H9 (cell line): ENCODE measurements at regions not wholly inside any gene's neighbourhood (a gene's known extent, or its start where the extent isn't known, plus 50 kb on each side); places are given as distances from the start of the nearest gene placed in this dataset.

Experiments
- DNase-seq: peaks from one replicate; pipeline ENCODE4 v3.0.0-alpha.2; 2017
- H2AFZ ChIP-seq: one replicate; pipeline ENCODE4 v1.6.1; 2013; ENCODE audit warnings: mild to moderate bottlenecking, low read length, control low read depth, moderate library complexity
- H2AK5ac ChIP-seq: 2 replicates; pipeline ENCODE4 v1.6.1; 2013; ENCODE audit warnings: low read length, control low read depth, mixed read lengths; ENCODE audit not compliant: insufficient read length
- H2BK120ac ChIP-seq: one replicate; pipeline ENCODE4 v1.6.1; 2013; ENCODE audit warnings: low read depth, mild to moderate bottlenecking, low read length, control low read depth, inconsistent platforms; ENCODE audit not compliant: poor library complexity, severe bottlenecking
- H2BK12ac ChIP-seq: 2 replicates; pipeline ENCODE4 v1.6.1; 2013; ENCODE audit warnings: low read length, control low read depth, mixed read lengths, low read depth; ENCODE audit not compliant: insufficient read length
- H2BK15ac ChIP-seq: 2 replicates; pipeline ENCODE4 v1.6.1; 2013; ENCODE audit warnings: low read depth, low read length, control low read depth
- H2BK20ac ChIP-seq: one replicate; pipeline ENCODE4 v1.6.1; 2013; ENCODE audit warnings: low read depth, mild to moderate bottlenecking, low read length, control low read depth, inconsistent platforms; ENCODE audit not compliant: poor library complexity, severe bottlenecking
- H2BK5ac ChIP-seq: 2 replicates; pipeline ENCODE4 v1.6.1; 2013; ENCODE audit warnings: low read length, control low read depth, mixed read lengths; ENCODE audit not compliant: insufficient read length
- H3K14ac ChIP-seq: 2 replicates; pipeline ENCODE4 v1.6.1; 2013; ENCODE audit warnings: low read length, control low read depth; ENCODE audit not compliant: insufficient read depth
- H3K18ac ChIP-seq: 2 replicates; pipeline ENCODE4 v1.6.1; 2013; ENCODE audit warnings: low read depth, mild to moderate bottlenecking, mixed read lengths, low read length, control low read depth; ENCODE audit not compliant: insufficient read length
- H3K23ac ChIP-seq: 2 replicates; pipeline ENCODE4 v1.6.1; 2013; ENCODE audit warnings: low read length, control low read depth, mixed read lengths, low read depth; ENCODE audit not compliant: insufficient read length
- H3K23me2 ChIP-seq: 2 replicates; pipeline ENCODE4 v1.6.1; 2013; ENCODE audit warnings: low read depth, mild to moderate bottlenecking, mixed read lengths, low read length, control low read depth; ENCODE audit not compliant: insufficient read length, poor library complexity, severe bottlenecking
- H3K27ac ChIP-seq: 2 replicates; pipeline ENCODE4 v1.5.1; 2013; ENCODE audit warnings: low read length, control low read depth, mixed read lengths, low read depth; ENCODE audit not compliant: insufficient read length
- H3K27me3 ChIP-seq: 2 replicates; pipeline ENCODE4 v1.6.1; 2013; ENCODE audit warnings: low read length, control low read depth, inconsistent platforms; ENCODE audit not compliant: insufficient read depth
- H3K4ac ChIP-seq: 2 replicates; pipeline ENCODE4 v1.6.1; 2013; ENCODE audit warnings: low read depth, mild to moderate bottlenecking, control low read depth, inconsistent platforms, low read length, moderate library complexity
- H3K4me1 ChIP-seq: 2 replicates; pipeline ENCODE4 v1.6.1; 2013; ENCODE audit warnings: low read length, control low read depth, inconsistent platforms; ENCODE audit not compliant: insufficient read depth
- H3K4me2 ChIP-seq: 2 replicates; pipeline ENCODE4 v1.6.1; 2013; ENCODE audit warnings: low read length, control low read depth, mixed read lengths; ENCODE audit not compliant: insufficient read length, insufficient read depth
- H3K56ac ChIP-seq: 2 replicates; pipeline ENCODE4 v1.6.1; 2013; ENCODE audit warnings: low read depth, mild to moderate bottlenecking, mixed read lengths, low read length, control low read depth; ENCODE audit not compliant: insufficient read length
- H3K79me1 ChIP-seq: 2 replicates; pipeline ENCODE4 v1.6.1; 2013; ENCODE audit warnings: low read depth, mild to moderate bottlenecking, moderate library complexity, low read length, control low read depth, inconsistent platforms; ENCODE audit not compliant: insufficient read depth, poor library complexity, severe bottlenecking
- H3K79me2 ChIP-seq: 2 replicates; pipeline ENCODE4 v1.6.1; 2013; ENCODE audit warnings: low read length, control low read depth, inconsistent platforms; ENCODE audit not compliant: insufficient read depth
- H3K9ac ChIP-seq: 2 replicates; pipeline ENCODE4 v1.6.1; 2013; ENCODE audit warnings: low read length, control low read depth, mixed read lengths; ENCODE audit not compliant: insufficient read length; ENCODE audit errors: extremely low read depth
- H3K9me3 ChIP-seq: one replicate; pipeline ENCODE4 v1.6.1; 2013; ENCODE audit warnings: low read depth, low read length, inconsistent platforms; ENCODE audit not compliant: control insufficient read depth
- H3T11ph ChIP-seq: one replicate; pipeline ENCODE4 v1.6.1; 2013; ENCODE audit warnings: mild to moderate bottlenecking, low read length, control low read depth, inconsistent platforms
- H4K20me1 ChIP-seq: one replicate; pipeline ENCODE4 v1.6.1; 2013; ENCODE audit not compliant: control insufficient read depth, insufficient read length, insufficient read depth
- H4K5ac ChIP-seq: 2 replicates; pipeline ENCODE4 v1.6.1; 2013; ENCODE audit warnings: low read depth, mild to moderate bottlenecking, mixed read lengths, low read length, control low read depth; ENCODE audit not compliant: insufficient read length
- H4K8ac ChIP-seq: replicated peaks from 2 replicates; pipeline ENCODE4 v1.6.1; 2013; ENCODE audit warnings: low read length, control low read depth, mixed read lengths, low read depth; ENCODE audit not compliant: insufficient read length
- H4K91ac ChIP-seq: 2 replicates; pipeline ENCODE4 v1.6.1; 2013; ENCODE audit warnings: low read depth, mild to moderate bottlenecking, moderate library complexity, mixed read lengths, low read length, control low read depth; ENCODE audit not compliant: insufficient read length
- H3K27ac Mint-ChIP-seq, 3 experiments: 2 replicates in 2 of 3; 3 replicates in 1 of 3; pipeline ENCODE4 v1.8.0; 2020 to 2021; ENCODE audit warnings: mixed read lengths in 3 of 3, mild to moderate bottlenecking in 1 of 3, moderate library complexity in 1 of 3
- H3K27me3 Mint-ChIP-seq: 2 replicates; pipeline ENCODE4 v1.8.0; 2021; ENCODE audit warnings: low read depth, mild to moderate bottlenecking, moderate library complexity, mixed read lengths
- H3K36me3 Mint-ChIP-seq, 3 experiments: 2 replicates in 2 of 3; 3 replicates in 1 of 3; pipeline ENCODE4 v1.8.0; 2020 to 2021; ENCODE audit warnings: low read depth in 3 of 3, mixed read lengths in 3 of 3; ENCODE audit not compliant: insufficient read depth in 1 of 3
- H3K4me1 Mint-ChIP-seq, 2 experiments: 2 replicates each; pipeline ENCODE4 v1.8.0; 2020; ENCODE audit warnings: mixed read lengths in 2 of 2
- H3K4me3 Mint-ChIP-seq, 2 experiments: 2 replicates in 1 of 2; 3 replicates in 1 of 2; pipeline ENCODE4 v1.8.0; 2020 to 2021; ENCODE audit warnings: mild to moderate bottlenecking in 2 of 2, mixed read lengths in 2 of 2, moderate library complexity in 1 of 2
- H3K9me3 Mint-ChIP-seq, 2 experiments: 2 replicates in 1 of 2; 3 replicates in 1 of 2; pipeline ENCODE4 v1.8.0; 2020; ENCODE audit warnings: mild to moderate bottlenecking in 2 of 2, mixed read lengths in 2 of 2, moderate library complexity in 1 of 2
- CTCF ChIP-seq: fragments of 200-600 bp; sonication (generic); conservative IDR thresholded peaks from 3 replicates; pipeline ENCODE4 v1.8.0; 2021; ENCODE audit warnings: antibody characterized with exemption, mild to moderate bottlenecking
- WGBS: extraction: QIAGEN DNeasy Blood & Tissue Kit; methylation state at CpG from one replicate; pipeline ENCODE4 v1.1.7; 2013; ENCODE audit warnings: missing lambda C conversion rate, low lambda C conversion rate, mixed read lengths; ENCODE audit not compliant: insufficient read length; ENCODE audit errors: extremely low coverage; 5-methylcytosine and 5-hydroxymethylcytosine counted together

GRCh38 chr10:3473271-3473670 lies 300.7 kb upstream of the PITRM1 start:
- no peak overlapping the region for H3K56ac ChIP-seq

More at GRCh38 chr10:3473271-3473670, 300.7 kb upstream of the PITRM1 start:
- Histone ChIP-seq H2BK5ac (no peak overlapping the region), H3T11ph (no peak overlapping the region), H4K91ac (no peak overlapping the region), H4K8ac (no peak overlapping the region), H3K4ac (no peak overlapping the region), H3K4me2 (no peak overlapping the region), H3K9ac (no peak overlapping the region), H3K4me1 (no peaks in the 10 kb centered on the region; the same call in 1 of the 2 replicates), H2AK5ac (no peak overlapping the region), H4K20me1 (no peaks in the 10 kb centered on the region), H2AFZ (no peak overlapping the region), H2BK15ac (no peak overlapping the region), H3K18ac (no peak overlapping the region), H3K27ac (no peak overlapping the region), H3K79me1 (no peaks in the 10 kb centered on the region), H3K9me3 (no peaks in the 10 kb centered on the region), H2BK20ac (no peak overlapping the region), H2BK12ac (no peak overlapping the region), H3K79me2 (no peaks in the 10 kb centered on the region), H3K14ac (no peak overlapping the region), H3K23ac (no peak overlapping the region), H3K23me2 (no peaks in the 10 kb centered on the region), H2BK120ac (no peak overlapping the region), H3K27me3 (no peaks in the 10 kb centered on the region), H4K5ac (no peak overlapping the region)
- no peak overlapping the region for H3K27ac Mint-ChIP-seq
- H3K36me3 Mint-ChIP-seq = no peaks in the 10 kb centered on the region
- WGBS = no CpG with 5 or more reads among the region's 9 CpGs
- H3K27me3 Mint-ChIP-seq = no peaks in the 10 kb centered on the region
- no peak for TF ChIP-seq CTCF
- no peak overlapping the region for H3K4me3 Mint-ChIP-seq
- DNase-seq = no peak
- H3K4me1 Mint-ChIP-seq = peaks cover 19 to 54% of the 10 kb centered on the region in 2 experiments
- H3K9me3 Mint-ChIP-seq = peaks cover 0 to 2% of the 10 kb centered on the region in 2 experiments; a peak in 1 of 5 replicates
